Mesenchymal stem cell (in vitro differentiated cells and primary cell): ENCODE measurements at regions not wholly inside any gene's neighbourhood (a gene's known extent, or its start where the extent isn't known, plus 50 kb on each side); places are given as distances from the start of the nearest gene placed in this dataset.

Experiments used
- DNase-seq: peaks from one replicate; pipeline ENCODE4 v3.0.0-alpha.2; 2013
- H2AFZ ChIP-seq: one replicate; pipeline ENCODE4 v1.6.1; 2013; ENCODE audit warnings: low read depth, mild to moderate bottlenecking, control low read depth, inconsistent platforms, low read length, moderate library complexity
- H2AK5ac ChIP-seq: 2 replicates; pipeline ENCODE4 v1.6.1; 2013; ENCODE audit warnings: low read length, moderate library complexity, mild to moderate bottlenecking, inconsistent platforms; ENCODE audit not compliant: severe bottlenecking
- H2BK120ac ChIP-seq: one replicate; pipeline ENCODE4 v1.6.1; 2013; ENCODE audit warnings: low read depth, mild to moderate bottlenecking, inconsistent platforms, low read length, moderate library complexity
- H2BK12ac ChIP-seq, 2 experiments: one replicate each; pipeline ENCODE4 v1.6.1; 2013; ENCODE audit warnings: inconsistent platforms in 2 of 2, low read length in 2 of 2, mild to moderate bottlenecking in 2 of 2, moderate library complexity in 2 of 2, control low read depth in 1 of 2
- H2BK15ac ChIP-seq: one replicate; pipeline ENCODE4 v1.6.1; 2013; ENCODE audit warnings: mild to moderate bottlenecking, low read depth, inconsistent platforms; ENCODE audit not compliant: poor library complexity, severe bottlenecking
- H2BK5ac ChIP-seq: 2 replicates; pipeline ENCODE4 v1.6.1; 2013; ENCODE audit warnings: low read depth, mild to moderate bottlenecking, low read length, control low read depth, inconsistent platforms; ENCODE audit not compliant: poor library complexity, severe bottlenecking
- H3K14ac ChIP-seq, 2 experiments: one replicate each; pipeline ENCODE4 v1.6.1; 2013; ENCODE audit warnings: inconsistent platforms in 2 of 2, low read length in 2 of 2, control low read depth in 1 of 2, mild to moderate bottlenecking in 1 of 2, moderate library complexity in 1 of 2
- H3K18ac ChIP-seq, 2 experiments: one replicate each; pipeline ENCODE4 v1.6.1; 2013; ENCODE audit warnings: inconsistent platforms in 2 of 2, low read length in 2 of 2, control low read depth in 1 of 2, low read depth in 1 of 2, mild to moderate bottlenecking in 1 of 2
- H3K23ac ChIP-seq, 2 experiments: one replicate each; pipeline ENCODE4 v1.6.1; 2013; ENCODE audit warnings: inconsistent platforms in 2 of 2, low read length in 2 of 2, mild to moderate bottlenecking in 2 of 2, moderate library complexity in 2 of 2, control low read depth in 1 of 2
- H3K27ac ChIP-seq: 2 replicates; pipeline ENCODE4 v1.5.1; 2013; ENCODE audit warnings: mild to moderate bottlenecking, moderate library complexity, low read length, control low read depth, inconsistent platforms; ENCODE audit not compliant: poor library complexity, severe bottlenecking
- H3K27me3 ChIP-seq, 2 experiments: 2 replicates each; pipeline versions ENCODE4 v1.6.1 to v1.7.0; 2013; ENCODE audit warnings: low read length in 2 of 2, mild to moderate bottlenecking in 2 of 2, moderate library complexity in 2 of 2, control low read depth in 1 of 2, inconsistent platforms in 1 of 2; ENCODE audit not compliant: control insufficient read depth in 1 of 2, insufficient read depth in 1 of 2
- H3K36me3 ChIP-seq, 2 experiments: 2 replicates each; pipeline versions ENCODE4 v1.6.1 to v1.7.0; 2013; ENCODE audit warnings: low read length in 2 of 2, control low read depth in 1 of 2, inconsistent platforms in 1 of 2, low read depth in 1 of 2, mild to moderate bottlenecking in 1 of 2; ENCODE audit not compliant: insufficient read depth in 2 of 2, control insufficient read depth in 1 of 2
- H3K4ac ChIP-seq, 2 experiments: one replicate each; pipeline ENCODE4 v1.6.1; 2013; ENCODE audit warnings: inconsistent platforms in 2 of 2, low read length in 2 of 2, mild to moderate bottlenecking in 2 of 2, moderate library complexity in 2 of 2, control low read depth in 1 of 2, low read depth in 1 of 2
- H3K4me1 ChIP-seq: 2 replicates; pipeline ENCODE4 v1.6.1; 2013; ENCODE audit warnings: low read depth, low read length, control low read depth; ENCODE audit not compliant: control insufficient read depth, insufficient read depth
- H3K4me2 ChIP-seq: 2 replicates; pipeline ENCODE4 v1.6.1; 2013; ENCODE audit warnings: low read length, mild to moderate bottlenecking, inconsistent platforms; ENCODE audit not compliant: poor library complexity, severe bottlenecking
- H3K4me3 ChIP-seq, 2 experiments: 2 replicates each; pipeline versions ENCODE4 v1.5.1 to v1.7.0; 2013; ENCODE audit warnings: low read length in 2 of 2, mild to moderate bottlenecking in 2 of 2, control low read depth in 1 of 2, low read depth in 1 of 2; ENCODE audit not compliant: insufficient read depth in 1 of 2
- H3K79me1 ChIP-seq: replicated peaks from 2 replicates; pipeline ENCODE4 v1.6.1; 2013; ENCODE audit warnings: mild to moderate bottlenecking, control low read depth, low read length, inconsistent platforms; ENCODE audit not compliant: poor library complexity, severe bottlenecking
- H3K9ac ChIP-seq: 2 replicates; pipeline ENCODE4 v1.7.0; 2013; ENCODE audit warnings: mild to moderate bottlenecking, low read length, moderate library complexity
- H3K9me3 ChIP-seq: 2 replicates; pipeline ENCODE4 v1.7.0; 2013; ENCODE audit warnings: mild to moderate bottlenecking, low read length; ENCODE audit not compliant: control insufficient read depth
- H4K8ac ChIP-seq: one replicate; pipeline ENCODE4 v1.6.1; 2013; ENCODE audit warnings: inconsistent platforms, mild to moderate bottlenecking, low read length, moderate library complexity
- H4K91ac ChIP-seq: one replicate; pipeline ENCODE4 v1.6.1; 2013; ENCODE audit warnings: mild to moderate bottlenecking, low read length, inconsistent platforms
- WGBS: methylation state at CpG from one replicate; pipeline ENCODE4 v1.1.7; 2013; ENCODE audit warnings: mixed read lengths; 5-methylcytosine and 5-hydroxymethylcytosine counted together

DNA sequence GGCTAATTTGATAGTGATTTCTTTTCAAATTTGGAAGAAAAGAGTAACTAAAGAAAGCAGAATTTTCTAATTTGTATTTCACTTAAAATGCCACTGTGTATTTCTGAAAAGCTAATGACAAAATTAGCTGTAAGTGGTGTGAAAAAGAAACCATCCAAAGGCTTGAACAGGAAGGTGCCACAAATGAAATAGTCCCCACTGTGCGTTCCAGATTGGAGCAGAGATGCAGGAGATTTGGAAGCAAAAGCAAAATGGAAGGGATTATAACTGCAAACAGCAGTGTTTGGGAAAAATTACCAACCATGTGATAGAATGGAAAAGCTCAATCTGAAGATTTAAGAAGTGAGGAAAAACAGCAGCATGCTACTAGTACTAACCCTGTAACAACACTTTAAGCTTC lies 498.7 kb downstream of the SUCLG1 start:
- no peak overlapping the region for H3K9ac ChIP-seq
- no peaks in the 10 kb centered on the region for H3K9me3 ChIP-seq
- H3K27me3 ChIP-seq: no peaks in the 10 kb centered on the region
- H2BK5ac ChIP-seq: no peak overlapping the region
- no peak overlapping the region for H3K4me2 ChIP-seq
- H2AFZ ChIP-seq: no peak overlapping the region
- WGBS: 69% methylated on average over 1 of the region's 1 CpG
- no peak overlapping the region for H2AK5ac ChIP-seq
- no peak overlapping the region for H2BK15ac ChIP-seq
- no peak overlapping the region for H3K23ac ChIP-seq
- H3K4me3 ChIP-seq: no peak overlapping the region
- no peak overlapping the region for H3K14ac ChIP-seq
- H2BK12ac ChIP-seq: no peak overlapping the region
- H4K91ac ChIP-seq: no peak overlapping the region
- no peak overlapping the region for H3K27ac ChIP-seq
- no peak overlapping the region for H2BK120ac ChIP-seq
- no peaks in the 10 kb centered on the region for H3K36me3 ChIP-seq
- no peak overlapping the region for H4K8ac ChIP-seq
- no peak for DNase-seq
- H3K4me1 ChIP-seq: no peaks in the 10 kb centered on the region
- no peak overlapping the region for H3K18ac ChIP-seq
- no peaks in the 10 kb centered on the region for H3K79me1 ChIP-seq
- no peak overlapping the region for H3K4ac ChIP-seq

DNA sequence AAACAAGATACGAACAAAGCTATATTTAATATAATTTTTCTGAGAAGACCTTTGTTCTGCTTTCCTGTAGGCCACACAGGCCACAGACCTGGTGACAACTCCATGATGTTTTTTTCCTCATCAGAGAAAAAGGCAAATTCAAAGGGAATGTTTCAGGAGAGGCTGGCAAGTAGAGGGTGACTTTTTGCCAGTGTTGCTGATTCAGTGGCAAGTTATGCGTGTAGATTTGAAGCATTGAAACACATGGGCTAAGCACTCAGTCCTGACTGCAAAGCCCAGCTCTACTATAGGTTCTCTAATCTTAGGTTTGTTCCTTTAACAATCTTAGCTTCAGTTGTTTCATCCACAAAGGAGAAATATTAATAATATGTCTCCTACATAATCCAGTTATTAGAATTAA lies 499.8 kb downstream of the SUCLG1 start:
- no peak overlapping the region for H4K91ac ChIP-seq
- H3K27ac ChIP-seq: no peak overlapping the region
- no peak overlapping the region for H2BK12ac ChIP-seq
- no peak overlapping the region for H3K14ac ChIP-seq
- H4K8ac ChIP-seq: no peak overlapping the region
- H3K4me2 ChIP-seq: no peak overlapping the region
- no peak overlapping the region for H2BK120ac ChIP-seq
- no peak overlapping the region for H3K4me3 ChIP-seq
- no peak overlapping the region for H3K4ac ChIP-seq
- H3K9me3 ChIP-seq: no peaks in the 10 kb centered on the region
- no peak for DNase-seq
- H3K23ac ChIP-seq: no peak overlapping the region
- no peak overlapping the region for H3K18ac ChIP-seq
- no peak overlapping the region for H2AFZ ChIP-seq
- H2BK15ac ChIP-seq: no peak overlapping the region
- WGBS: 72% methylated on average over 2 of the region's 2 CpGs
- H3K4me1 ChIP-seq: no peaks in the 10 kb centered on the region
- no peaks in the 10 kb centered on the region for H3K27me3 ChIP-seq
- H3K36me3 ChIP-seq: no peaks in the 10 kb centered on the region
- H3K9ac ChIP-seq: no peak overlapping the region
- H2AK5ac ChIP-seq: no peak overlapping the region
- H2BK5ac ChIP-seq: no peak overlapping the region
- H3K79me1 ChIP-seq: no peaks in the 10 kb centered on the region

DNA sequence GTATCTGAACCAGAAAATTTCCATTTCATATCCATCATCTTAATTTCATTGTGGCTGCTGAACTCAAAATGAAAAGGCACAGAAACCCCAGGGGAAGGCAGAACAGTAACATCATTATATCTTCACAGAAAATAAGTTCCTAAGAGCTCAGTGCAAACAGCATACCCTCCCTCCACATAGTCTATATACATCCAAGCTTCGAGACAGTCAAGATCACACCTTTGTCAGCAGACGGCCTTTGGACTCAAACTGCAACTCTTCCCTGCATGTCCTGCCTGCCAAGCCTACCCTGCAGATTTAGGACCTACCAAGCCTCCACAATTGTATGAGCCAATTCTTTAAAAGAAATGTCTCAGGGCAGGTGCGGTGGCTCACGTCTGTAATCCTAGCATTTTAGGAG lies 502.1 kb downstream of the SUCLG1 start:
- Histone ChIP-seq H3K9me3 (no peaks in the 10 kb centered on the region), H2BK120ac (no peak overlapping the region), H3K79me1 (no peaks in the 10 kb centered on the region), H3K4ac (no peak overlapping the region), H3K4me3 (no peak overlapping the region), H3K9ac (no peak overlapping the region), H2BK12ac (no peak overlapping the region), H3K27me3 (no peaks in the 10 kb centered on the region), H3K27ac (no peak overlapping the region), H3K18ac (no peak overlapping the region), H3K36me3 (no peaks in the 10 kb centered on the region), H3K4me2 (no peak overlapping the region), H2BK5ac (no peak overlapping the region), H4K91ac (no peak overlapping the region), H3K4me1 (no peaks in the 10 kb centered on the region), H3K23ac (no peak overlapping the region), H3K14ac (no peak overlapping the region), H2AFZ (no peak overlapping the region), H2AK5ac (no peak overlapping the region), H2BK15ac (no peak overlapping the region), H4K8ac (no peak overlapping the region)
- DNase-seq: no peak
- 84% methylated on average over 4 of the region's 4 CpGs for WGBS

DNA sequence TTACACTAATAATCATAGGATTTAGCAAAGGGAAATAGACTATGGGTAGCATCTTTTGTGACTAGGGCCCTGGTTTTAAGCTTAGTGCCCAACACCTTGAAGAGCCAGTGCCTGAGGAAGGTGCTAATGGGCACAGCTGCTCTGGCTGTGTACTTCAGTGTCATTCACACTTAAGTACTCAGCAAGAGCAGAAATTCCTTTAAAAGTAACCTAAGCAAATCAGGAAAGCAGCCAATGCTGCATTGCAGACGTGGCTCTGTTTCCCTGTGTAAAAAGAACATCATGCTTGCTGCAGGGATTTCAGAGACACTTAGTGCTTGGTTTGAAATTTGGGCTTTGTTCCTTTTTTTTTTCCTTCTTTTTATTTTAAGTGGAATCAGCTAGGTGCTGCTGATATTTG lies 505.4 kb downstream of the SUCLG1 start:
- Histone ChIP-seq H2BK120ac (no peak overlapping the region), H2BK15ac (no peak overlapping the region), H2BK5ac (no peak overlapping the region), H3K27me3 (no peaks in the 10 kb centered on the region), H3K14ac (no peak overlapping the region), H4K8ac (no peak overlapping the region), H3K79me1 (no peaks in the 10 kb centered on the region), H3K4me3 (no peak overlapping the region), H2AK5ac (no peak overlapping the region), H3K27ac (no peak overlapping the region), H2AFZ (no peak overlapping the region), H3K9me3 (no peaks in the 10 kb centered on the region), H3K4me2 (no peak overlapping the region), H3K23ac (no peak overlapping the region), H3K4me1 (no peaks in the 10 kb centered on the region), H3K9ac (no peak overlapping the region), H2BK12ac (no peak overlapping the region), H3K4ac (no peak overlapping the region), H4K91ac (no peak overlapping the region), H3K36me3 (no peaks in the 10 kb centered on the region), H3K18ac (no peak overlapping the region)
- 25% methylated on average over 1 of the region's 1 CpG for WGBS
- no peak for DNase-seq
